Hepatocyte (in vitro differentiated cells): ENCODE measurements at regions not wholly inside any gene's neighbourhood (a gene's known extent, or its start where the extent isn't known, plus 50 kb on each side); places are given as distances from the start of the nearest gene placed in this dataset.

Source experiments
- DNase-seq: peaks from one replicate; pipeline ENCODE4 v3.0.0-alpha.2; 2016; ENCODE audit warnings: low spot score
- H2AFZ ChIP-seq: fragments of 200-600 bp; sonication (generic); 2 replicates; pipeline ENCODE4 v1.6.0; 2016; ENCODE audit warnings: antibody characterized with exemption, mild to moderate bottlenecking
- H3K27ac ChIP-seq: fragments of 200-600 bp; sonication (generic); 2 replicates; pipeline ENCODE4 v1.5.1; 2016; ENCODE audit warnings: mild to moderate bottlenecking
- H3K27me3 ChIP-seq: fragments of 200-600 bp; sonication (generic); 2 replicates; pipeline ENCODE4 v1.6.1; 2016
- H3K36me3 ChIP-seq: fragments of 200-600 bp; sonication (generic); replicated peaks from 2 replicates; pipeline ENCODE4 v1.5.1; 2016; ENCODE audit warnings: low read depth; ENCODE audit not compliant: insufficient read depth
- H3K4me1 ChIP-seq: fragments of 200-600 bp; sonication (generic); 2 replicates; pipeline ENCODE4 v1.5.1; 2016; ENCODE audit warnings: mild to moderate bottlenecking, moderate library complexity; ENCODE audit not compliant: insufficient read depth
- H3K4me2 ChIP-seq: fragments of 200-600 bp; sonication (generic); 2 replicates; pipeline ENCODE4 v1.6.0; 2016
- H3K4me3 ChIP-seq: fragments of 200-600 bp; sonication (generic); 2 replicates; pipeline ENCODE4 v1.5.1; 2016; ENCODE audit warnings: mild to moderate bottlenecking
- H3K79me2 ChIP-seq: fragments of 200-600 bp; sonication (generic); 2 replicates; pipeline ENCODE4 v1.6.0; 2017; ENCODE audit warnings: mild to moderate bottlenecking
- H3K9me2 ChIP-seq: fragments of 200-600 bp; sonication (generic); replicated peaks from 2 replicates; pipeline ENCODE4 v1.6.0; 2017; ENCODE audit warnings: mild to moderate bottlenecking; ENCODE audit not compliant: insufficient read depth
- H3K9me3 ChIP-seq: fragments of 200-600 bp; sonication (generic); 2 replicates; pipeline ENCODE4 v1.5.1; 2016; ENCODE audit warnings: low read depth, mild to moderate bottlenecking
- H4K20me1 ChIP-seq: fragments of 200-600 bp; sonication (generic); 2 replicates; pipeline ENCODE4 v1.6.0; 2016; ENCODE audit warnings: mild to moderate bottlenecking; ENCODE audit not compliant: insufficient read depth, poor library complexity, severe bottlenecking
- EZH2 ChIP-seq: fragments of 200-600 bp; sonication (generic); IDR thresholded peaks from 2 replicates; pipeline ENCODE4 v1.6.1; 2016; ENCODE audit warnings: antibody characterized with exemption, mild to moderate bottlenecking, borderline replicate concordance
- EZH2phosphoT487 ChIP-seq: fragments of 200-600 bp; sonication (generic); IDR thresholded peaks from one replicate; pipeline ENCODE4 v1.6.1; 2018; ENCODE audit warnings: antibody characterized with exemption, mild to moderate bottlenecking, low read depth, moderate library complexity; ENCODE audit not compliant: unreplicated experiment, severe bottlenecking
- WGBS: methylation state at CpG from one replicate; pipeline ENCODE4 v1.1.6; 2016; ENCODE audit warnings: low lambda C conversion rate; ENCODE audit errors: missing lambda C conversion rate; 5-methylcytosine and 5-hydroxymethylcytosine counted together
- TF ChIP-seq, protein P1 (sequence below): fragments of 200-600 bp; sonication (generic); IDR thresholded peaks from 2 replicates; pipeline ENCODE4 v1.5.1; 2016; ENCODE audit warnings: antibody characterized with exemption, mild to moderate bottlenecking; ENCODE audit not compliant: poor library complexity

DNA sequence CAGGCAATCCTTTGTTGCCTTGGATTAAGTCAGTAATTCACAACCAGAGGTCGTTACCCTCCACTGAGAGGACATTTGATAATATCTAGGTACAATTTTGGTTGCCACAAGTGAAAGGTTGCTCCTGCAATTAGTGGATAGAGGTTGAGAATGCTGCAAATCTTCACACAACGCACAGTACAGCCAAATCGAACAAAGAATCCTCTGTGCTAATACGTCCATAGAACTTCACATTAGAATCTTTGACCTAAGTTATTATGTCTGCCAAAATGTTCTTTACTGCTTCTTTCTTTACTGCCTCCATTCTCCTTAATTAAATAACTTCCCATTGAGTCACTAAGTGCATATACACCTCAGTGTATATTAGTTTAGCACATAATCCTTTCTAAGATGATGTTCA lies 879.5 kb downstream of the TRIB2 start:
- no peak for TF ChIP-seq EZH2phosphoT487
- TF ChIP-seq, protein P1, sequence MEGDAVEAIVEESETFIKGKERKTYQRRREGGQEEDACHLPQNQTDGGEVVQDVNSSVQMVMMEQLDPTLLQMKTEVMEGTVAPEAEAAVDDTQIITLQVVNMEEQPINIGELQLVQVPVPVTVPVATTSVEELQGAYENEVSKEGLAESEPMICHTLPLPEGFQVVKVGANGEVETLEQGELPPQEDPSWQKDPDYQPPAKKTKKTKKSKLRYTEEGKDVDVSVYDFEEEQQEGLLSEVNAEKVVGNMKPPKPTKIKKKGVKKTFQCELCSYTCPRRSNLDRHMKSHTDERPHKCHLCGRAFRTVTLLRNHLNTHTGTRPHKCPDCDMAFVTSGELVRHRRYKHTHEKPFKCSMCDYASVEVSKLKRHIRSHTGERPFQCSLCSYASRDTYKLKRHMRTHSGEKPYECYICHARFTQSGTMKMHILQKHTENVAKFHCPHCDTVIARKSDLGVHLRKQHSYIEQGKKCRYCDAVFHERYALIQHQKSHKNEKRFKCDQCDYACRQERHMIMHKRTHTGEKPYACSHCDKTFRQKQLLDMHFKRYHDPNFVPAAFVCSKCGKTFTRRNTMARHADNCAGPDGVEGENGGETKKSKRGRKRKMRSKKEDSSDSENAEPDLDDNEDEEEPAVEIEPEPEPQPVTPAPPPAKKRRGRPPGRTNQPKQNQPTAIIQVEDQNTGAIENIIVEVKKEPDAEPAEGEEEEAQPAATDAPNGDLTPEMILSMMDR: no peak
- no peak for TF ChIP-seq EZH2
- H3K36me3 ChIP-seq: no peaks in the 10 kb centered on the region
- H4K20me1 ChIP-seq: no peaks in the 10 kb centered on the region
- H3K27ac ChIP-seq: no peak overlapping the region
- H3K4me1 ChIP-seq: no peaks in the 10 kb centered on the region
- no peak for DNase-seq
- no peak overlapping the region for H2AFZ ChIP-seq
- no peak overlapping the region for H3K4me2 ChIP-seq
- no peaks in the 10 kb centered on the region for H3K27me3 ChIP-seq
- no peak overlapping the region for H3K4me3 ChIP-seq
- H3K9me2 ChIP-seq: no peaks in the 10 kb centered on the region
- WGBS: 81% methylated on average over 4 of the region's 4 CpGs
- H3K9me3 ChIP-seq: no peaks in the 10 kb centered on the region
- H3K79me2 ChIP-seq: no peaks in the 10 kb centered on the region

DNA sequence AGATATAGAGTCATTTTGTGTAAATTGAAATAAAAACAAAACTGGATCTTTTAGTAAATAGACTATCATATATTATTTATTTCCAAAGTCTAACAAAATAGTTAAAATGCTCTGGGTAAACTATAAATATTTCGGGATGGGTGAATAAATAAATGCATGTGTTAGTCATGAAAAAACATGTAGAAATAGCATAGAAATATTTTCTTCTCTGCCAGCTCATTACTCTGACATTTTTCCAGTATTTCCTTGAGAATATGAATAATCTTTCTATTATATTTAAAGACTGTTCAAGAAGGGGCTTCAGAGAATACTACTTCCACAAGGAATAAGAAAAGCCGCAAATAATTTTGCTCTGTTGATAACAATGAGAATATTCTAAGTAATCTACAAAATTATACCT lies 880.4 kb downstream of the TRIB2 start:
- H3K9me3 ChIP-seq: no peaks in the 10 kb centered on the region
- H3K36me3 ChIP-seq: no peaks in the 10 kb centered on the region
- no peaks in the 10 kb centered on the region for H4K20me1 ChIP-seq
- no peaks in the 10 kb centered on the region for H3K4me1 ChIP-seq
- no peak overlapping the region for H2AFZ ChIP-seq
- TF ChIP-seq EZH2 (no peak), EZH2phosphoT487 (no peak)
- TF ChIP-seq, protein P1: no peak
- H3K9me2 ChIP-seq: no peaks in the 10 kb centered on the region
- no peak for DNase-seq
- no peak overlapping the region for H3K4me3 ChIP-seq
- H3K27me3 ChIP-seq: no peaks in the 10 kb centered on the region
- no peak overlapping the region for H3K4me2 ChIP-seq
- WGBS: 62% methylated on average over 2 of the region's 2 CpGs
- no peak overlapping the region for H3K27ac ChIP-seq
- no peaks in the 10 kb centered on the region for H3K79me2 ChIP-seq

DNA sequence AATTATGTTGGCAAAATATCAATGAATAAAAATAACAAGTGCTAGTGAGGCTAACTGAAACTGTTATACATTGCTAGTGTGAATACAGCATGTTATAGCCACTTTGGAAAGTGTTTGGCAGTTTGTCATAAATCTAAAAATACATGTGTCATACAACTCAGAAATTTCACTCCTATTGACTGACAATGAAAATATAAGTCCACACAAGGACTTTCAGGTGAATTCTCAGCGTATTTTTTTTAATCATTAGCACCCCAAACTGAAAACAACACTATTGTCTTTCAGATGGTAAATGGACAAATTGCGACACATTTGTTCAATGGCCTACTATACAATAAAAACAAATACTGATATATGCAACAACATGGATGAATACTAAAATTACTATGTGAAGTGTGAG lies 884.8 kb downstream of the TRIB2 start:
- 64% methylated on average over 2 of the region's 2 CpGs for WGBS
- H3K36me3 ChIP-seq: no peaks in the 10 kb centered on the region
- no peaks in the 10 kb centered on the region for H3K9me3 ChIP-seq
- no peaks in the 10 kb centered on the region for H3K79me2 ChIP-seq
- H4K20me1 ChIP-seq: no peaks in the 10 kb centered on the region
- no peaks in the 10 kb centered on the region for H3K27me3 ChIP-seq
- H3K27ac ChIP-seq: no peak overlapping the region
- H3K4me2 ChIP-seq: no peak overlapping the region
- no peak overlapping the region for H3K4me3 ChIP-seq
- no peak overlapping the region for H2AFZ ChIP-seq
- H3K9me2 ChIP-seq: no peaks in the 10 kb centered on the region
- no peaks in the 10 kb centered on the region for H3K4me1 ChIP-seq
- no peak for DNase-seq
- no peak for TF ChIP-seq EZH2
- no peak for TF ChIP-seq EZH2phosphoT487
- TF ChIP-seq, protein P1: no peak

DNA sequence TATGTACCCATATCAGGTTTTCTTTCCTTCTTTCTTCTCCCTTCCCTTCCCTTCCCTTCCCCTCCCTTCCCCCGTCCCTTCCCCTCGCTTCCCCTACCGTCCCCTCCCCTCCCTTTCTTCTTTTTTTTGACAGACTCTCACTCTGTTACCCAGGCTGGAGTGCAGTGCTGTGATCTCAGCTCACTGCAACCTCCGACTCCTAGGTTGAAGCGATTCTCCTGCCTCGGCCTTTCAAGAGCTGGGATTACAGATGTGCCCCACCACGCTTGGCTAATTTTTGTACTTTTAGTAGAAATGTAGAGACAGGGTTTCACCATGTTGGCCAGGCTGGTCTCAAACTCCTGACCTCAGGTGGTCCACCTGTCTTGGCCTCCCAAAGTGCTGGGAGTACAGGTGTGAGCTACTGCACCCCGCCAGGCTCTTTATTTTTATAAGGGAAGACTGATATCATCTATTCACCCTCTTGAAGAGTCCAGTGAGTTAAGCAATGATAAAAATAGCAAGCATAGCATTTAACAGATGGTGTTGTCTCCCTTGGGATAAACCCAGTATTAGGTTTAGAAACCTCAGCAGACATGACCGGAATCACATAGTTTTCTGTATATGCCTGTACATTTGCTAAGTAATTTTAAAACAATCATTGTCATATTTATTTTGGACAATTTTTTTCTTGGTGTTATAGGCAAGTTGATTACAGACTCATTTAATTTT lies 888.4 kb downstream of the TRIB2 start:
- no peak overlapping the region for H2AFZ ChIP-seq
- H3K27me3 ChIP-seq: no peaks in the 10 kb centered on the region
- H3K4me1 ChIP-seq: no peaks in the 10 kb centered on the region
- H4K20me1 ChIP-seq: no peaks in the 10 kb centered on the region
- no peaks in the 10 kb centered on the region for H3K79me2 ChIP-seq
- H3K4me2 ChIP-seq: no peak overlapping the region
- no peaks in the 10 kb centered on the region for H3K9me2 ChIP-seq
- no peak overlapping the region for H3K4me3 ChIP-seq
- H3K27ac ChIP-seq: no peak overlapping the region
- H3K9me3 ChIP-seq: no peaks in the 10 kb centered on the region
- WGBS: 84% methylated on average over 6 of the region's 9 CpGs
- no peak for DNase-seq
- no peaks in the 10 kb centered on the region for H3K36me3 ChIP-seq
- TF ChIP-seq, protein P1: no peak
- TF ChIP-seq EZH2 (no peak), EZH2phosphoT487 (no peak)
